Heart left ventricle (tissue), 16 donors: ENCODE measurements at regions not wholly inside any gene's neighbourhood (a gene's known extent, or its start where the extent isn't known, plus 50 kb on each side); places are given as distances from the start of the nearest gene placed in this dataset.
A peak's percentile ranks its signal among the peaks of the same experiment; 100 is the strongest.

Source experiments
- ATAC-seq, 4 donors: fragments of 200-7000 bp; cut with Tn5 transposase; one replicate each; pipeline ENCODE4 v1.9.1; 2020 to 2022; ENCODE audit warnings: moderate library complexity in 4 of 4, mild to moderate bottlenecking in 3 of 4, moderate number of reproducible peaks in 1 of 4
- DNase-seq, 5 donors: peaks; one replicate each; pipeline ENCODE4 v3.0.0-alpha.2; 2020
- H3K27ac ChIP-seq, 12 donors: fragments of 200-600 bp; sonication (generic) in 4 of 12; one replicate each; pipeline versions ENCODE4 v1.5.0 to v1.8.0; 2016 to 2022; ENCODE audit warnings: mild to moderate bottlenecking in 2 of 12
- H3K27me3 ChIP-seq, 9 donors: fragments of 200-600 bp; sonication (generic) in 2 of 9; one replicate each; pipeline versions ENCODE4 v1.5.1 to v1.8.0; 2016 to 2022; ENCODE audit warnings: mild to moderate bottlenecking in 3 of 9
- H3K36me3 ChIP-seq, 9 donors: fragments of 200-600 bp; sonication (generic) in 2 of 9; one replicate each; pipeline versions ENCODE4 v1.5.0 to v1.8.0; 2018 to 2022; ENCODE audit warnings: mild to moderate bottlenecking in 2 of 9
- H3K4me1 ChIP-seq, 12 donors: fragments of 200-600 bp; sonication (generic) in 4 of 12; one replicate each; pipeline versions ENCODE4 v1.5.0 to v1.8.0; 2016 to 2022; ENCODE audit warnings: mild to moderate bottlenecking in 3 of 12
- H3K4me3 ChIP-seq, 12 donors: fragments of 200-600 bp; sonication (generic) in 4 of 12; one replicate each; pipeline versions ENCODE4 v1.5.0 to v1.8.0; 2017 to 2022; ENCODE audit warnings: mild to moderate bottlenecking in 9 of 12, moderate library complexity in 4 of 12
- H3K9me3 ChIP-seq, 12 donors: fragments of 200-600 bp; sonication (generic) in 4 of 12; one replicate each; pipeline versions ENCODE4 v1.5.0 to v1.8.0; 2016 to 2022; ENCODE audit warnings: mild to moderate bottlenecking in 1 of 12
- CTCF ChIP-seq, 12 donors: fragments of 200-600 bp; sonication (generic) in 4 of 12; IDR thresholded peaks; one replicate each; pipeline versions ENCODE4 v1.5.0 to v1.8.0; 2018 to 2022; ENCODE audit warnings: antibody characterized with exemption in 12 of 12, mild to moderate bottlenecking in 5 of 12
- POLR2A ChIP-seq, 2 donors: fragments of 450-650 bp; IDR thresholded peaks; one replicate each; pipeline ENCODE4 v1.6.1; 2017; ENCODE audit warnings: antibody characterized with exemption in 2 of 2, mild to moderate bottlenecking in 2 of 2, moderate library complexity in 2 of 2
- WGBS, 4 donors: extraction: QIAGEN DNeasy Blood & Tissue Kit in 2 of 4; methylation state at CpG; one replicate each; pipeline versions ENCODE4 v1.1.5 to v1.1.7; 2013 to 2018; 5-methylcytosine and 5-hydroxymethylcytosine counted together
- intact Hi-C, 10 donors: fragments of 100-400 bp; cut with DNase I; formaldehyde crosslinking; loops; one replicate each; pipeline versions ENCODE4 v1.11.1 to v1.14.2; 2022
- donor health status: ischemic (EF 13 %, LVEDD 7.1; RV severe dilation, severe dysfunction).
- donor health status: healthy with polysubstance abuse.
- donor health status: DM: no; HTN: yes; CAD: no.
- donor health status: DM: no; HTN: no; CAD: no.
- donor health status: ischemic (EF 25% LVEDD 6.9; RV normal size, moderate dysfunction).
- donor health status: ischemic (EF 25% LVEDD 5.7; RV mildly dilated, moderate dysfunction).
- donor health status: healthy.
- donor health status: DM: yes; HTN: yes; CAD: no.
- donor health status: ischemic (EF 35%, LVEDD 5.7; RV mildly dilated, moderate dysfunction).
- donor health status: nonischemic (EF 11% LVEDD 7.7; RV severe dilation, severe dysfunction).
- donor health status: DM: yes; HTN: yes; CAD: no.
- donor health status: PGD.
- donor health status: ischemic (EF 29% LVEDD 5.4; RV normal size, mild dysfunction).
- donor health status: nonischemic (EF 23%, LVEDD 6.1; RV moderate dilation, normal function).

- no peak overlapping the region for H3K4me3 ChIP-seq
- intact Hi-C loops, result loop anchor here in 1 of 10 donors (5.0 kb wide), 1 partner anchor 141 kb away; no protein-coding TSS in a partner anchor
- H3K9me3 ChIP-seq, result peaks cover 0 to 9% (median 0%) of the 10 kb centered on the region in 12 donors
- H3K4me1 ChIP-seq, result no peaks in the 10 kb centered on the region
- DNase-seq (no peak), ATAC-seq (no peak)
- WGBS, 4 donors, result 83 to 90% (median 87%) methylated on average over 4 of the region's 4 CpGs
- no peaks in the 10 kb centered on the region for H3K27me3 ChIP-seq
- TF ChIP-seq POLR2A (IDR thresholded peaks at IDR 0.05) (no peak), CTCF (IDR thresholded peaks at IDR 0.05) (no peak)
- H3K27ac ChIP-seq, result no peak overlapping the region
- no peaks in the 10 kb centered on the region for H3K36me3 ChIP-seq
Measured at GRCh38 chr20:52382933-52383332, 191.4 kb upstream of the ZFP64 start.

GRCh38 chr20:52379723-52380336 lies 188.3 kb upstream of the ZFP64 start:
- H3K27me3 ChIP-seq, result no peaks in the 10 kb centered on the region
- H3K9me3 ChIP-seq, result peaks cover 0 to 9% (median 0%) of the 10 kb centered on the region in 12 donors
- ATAC-seq (no peak), DNase-seq (peak in 2 of 5 donors; percentile 30 to 60)
- no peaks in the 10 kb centered on the region for H3K36me3 ChIP-seq
- intact Hi-C loops, result loop anchor here in 7 of 10 donors (1.0 to 10.0 kb wide), 5 partner anchors 67 to 138 kb away; no protein-coding TSS in a partner anchor
- no peak for TF ChIP-seq POLR2A (IDR thresholded peaks at IDR 0.05)
- peak; percentile 79 to 95 (median 86) for TF ChIP-seq CTCF (IDR thresholded peaks at IDR 0.05)
- H3K27ac ChIP-seq, result no peak overlapping the region
- WGBS, 4 donors, result 49 to 51% (median 50%) methylated on average over 7 of the region's 7 CpGs
- H3K4me1 ChIP-seq, result no peaks in the 10 kb centered on the region
- H3K4me3 ChIP-seq, result no peak overlapping the region

- H3K4me1 ChIP-seq, result no peaks in the 10 kb centered on the region
- DNase-seq (no peak), ATAC-seq (no peak)
- H3K9me3 ChIP-seq, result peaks cover 0 to 6% (median 0%) of the 10 kb centered on the region in 12 donors
- no peak overlapping the region for H3K27ac ChIP-seq
- 67 to 78% (median 74%) methylated on average over 4 of the region's 4 CpGs for WGBS, 4 donors
- H3K4me3 ChIP-seq, result no peak overlapping the region
- TF ChIP-seq POLR2A (IDR thresholded peaks at IDR 0.05), result no peak
- TF ChIP-seq CTCF (IDR thresholded peaks at IDR 0.05), result no peak
- H3K36me3 ChIP-seq, result no peaks in the 10 kb centered on the region
- intact Hi-C loops, result loop anchor here in 2 of 10 donors (10.0 kb wide), 1 partner anchor 127 kb away; no protein-coding TSS in a partner anchor
- peaks cover 0 to 3% (median 0%) of the 10 kb centered on the region in 9 donors for H3K27me3 ChIP-seq
Measured at GRCh38 chr20:52372169-52372568, 180.6 kb upstream of the ZFP64 start.

GRCh38 chr20:52365688-52366087 lies 174.1 kb upstream of the ZFP64 start:
- Histone ChIP-seq H3K4me1 (no peaks in the 10 kb centered on the region), H3K9me3 (peaks cover 0 to 10% (median 0%) of the 10 kb centered on the region in 12 donors), H3K27ac (no peak overlapping the region), H3K4me3 (no peak overlapping the region), H3K36me3 (no peaks in the 10 kb centered on the region), H3K27me3 (peaks cover 0 to under 1% (median 0%) of the 10 kb centered on the region in 9 donors)
- DNase-seq, result no peak
- TF ChIP-seq CTCF (IDR thresholded peaks at IDR 0.05) (no peak), POLR2A (IDR thresholded peaks at IDR 0.05) (no peak)
- WGBS, 4 donors, result 95% methylated on average over 7 of the region's 7 CpGs
- intact Hi-C loops, result no loop called here
- no peak for ATAC-seq
